Coronary artery (tissue), 2 donors: ENCODE measurements at regions not wholly inside any gene's neighbourhood (a gene's known extent, or its start where the extent isn't known, plus 50 kb on each side); places are given as distances from the start of the nearest gene placed in this dataset.
"Not testable (repeated sequence)": the region's sequence is repeated elsewhere in the genome, so short reads cannot be mapped to it uniquely, and the experiment has no call there.

Experiments used
- DNase-seq: peaks from one replicate; pipeline ENCODE4 v3.0.0-alpha.2; 2017; ENCODE audit warnings: low spot score
- H3K27ac ChIP-seq, 2 donors: fragments of 200-600 bp; sonication (generic); one replicate each; pipeline ENCODE4 v1.5.1; 2016 to 2019
- H3K4me3 ChIP-seq: fragments of 200-600 bp; sonication (generic); 2 replicates; pipeline ENCODE4 v1.5.1; 2016; ENCODE audit warnings: mild to moderate bottlenecking, moderate library complexity
- CTCF ChIP-seq: fragments of 200-600 bp; sonication (generic); IDR thresholded peaks from one replicate; pipeline ENCODE4 v1.5.1; 2019; ENCODE audit warnings: antibody characterized with exemption

- no peak for TF ChIP-seq CTCF
- Histone ChIP-seq H3K27ac (no peak overlapping the region), H3K4me3 (no peak overlapping the region)
- no peak for DNase-seq
These were observed 323.9 kb upstream of the GLI3 start for GRCh38 chr7:42560866-42561265.

- H3K27ac ChIP-seq, DNase-seq, H3K4me3 ChIP-seq: not testable (repeated sequence)
These were observed 317.9 kb upstream of the GLI3 start for GRCh38 chr7:42554932-42555331.

- no peak for DNase-seq
- H3K4me3 ChIP-seq: no peak overlapping the region
- TF ChIP-seq CTCF: no peak
- H3K27ac ChIP-seq: no peak overlapping the region
These were observed 315.2 kb upstream of the GLI3 start for GRCh38 chr7:42552227-42552626.

- Histone ChIP-seq H3K4me3 (no peak overlapping the region), H3K27ac (no peak overlapping the region)
- no peak for DNase-seq
- TF ChIP-seq CTCF: no peak
These were observed 313.9 kb upstream of the GLI3 start for GRCh38 chr7:42550706-42551470.

GRCh38 chr7:42549866-42550485 lies 313.0 kb upstream of the GLI3 start:
- no peak for TF ChIP-seq CTCF
- DNase-seq: no peak
- no peak overlapping the region for H3K4me3 ChIP-seq
- H3K27ac ChIP-seq: no peak overlapping the region

- Histone ChIP-seq H3K27ac (no peak overlapping the region), H3K4me3 (no peak overlapping the region)
- TF ChIP-seq CTCF: no peak
- no peak for DNase-seq
These were observed 312.0 kb upstream of the GLI3 start for GRCh38 chr7:42548816-42549611.

- Histone ChIP-seq H3K27ac (no peak overlapping the region), H3K4me3 (no peak overlapping the region)
- no peak for TF ChIP-seq CTCF
- DNase-seq: no peak
These were observed 308.2 kb upstream of the GLI3 start for GRCh38 chr7:42545049-42545724.
